Hippocampal formation (tissue), 2 donors: ENCODE measurements at regions not wholly inside any gene's neighbourhood (a gene's known extent, or its start where the extent isn't known, plus 50 kb on each side); places are given as distances from the start of the nearest gene placed in this dataset.

Source experiments
- DNase-seq, 2 donors: peaks; one replicate each; lab custom pipeline; 2025; lab: John Stamatoyannopoulos, UW

- no peak for DNase-seq
Measured at GRCh38 chr10:64209561-64209960, 688.4 kb downstream of the REEP3 start.

- DNase-seq = no peak
Measured at GRCh38 chr10:64210211-64210610, 689.0 kb downstream of the REEP3 start.

- no peak for DNase-seq
Measured at GRCh38 chr10:64211466-64211865, 690.3 kb downstream of the REEP3 start.

GRCh38 chr10:64215088-64215487 is 693.9 kb downstream of the REEP3 start:
- no peak for DNase-seq

GRCh38 chr10:64219271-64220025 is 698.2 kb downstream of the REEP3 start:
- no peak for DNase-seq

GRCh38 chr10:64234489-64234888 is 713.3 kb downstream of the REEP3 start:
- no peak for DNase-seq

- no peak for DNase-seq
Measured at GRCh38 chr10:64257704-64258103, 736.5 kb downstream of the REEP3 start.

- DNase-seq = no peak
Measured at GRCh38 chr10:64261092-64261491, 739.9 kb downstream of the REEP3 start.

GRCh38 chr10:64261676-64262075 is 740.5 kb downstream of the REEP3 start:
- DNase-seq = no peak

GRCh38 chr10:64265961-64266360 is 744.8 kb downstream of the REEP3 start:
- DNase-seq = no peak

- DNase-seq = no peak
Measured at GRCh38 chr10:64271508-64271907, 750.3 kb downstream of the REEP3 start.

- DNase-seq = no peak
Measured at GRCh38 chr10:64271983-64272382, 750.8 kb downstream of the REEP3 start.

GRCh38 chr10:64275001-64275400 is 753.8 kb downstream of the REEP3 start:
- DNase-seq = no peak

GRCh38 chr10:64275774-64276173 is 754.6 kb downstream of the REEP3 start:
- no peak for DNase-seq

- peak in 1 of 2 donors; percentile 20 for DNase-seq
Measured at GRCh38 chr10:64277536-64277935, 756.3 kb downstream of the REEP3 start.

- peak in 1 of 2 donors; percentile 47 for DNase-seq
Measured at GRCh38 chr10:64283621-64284020, 762.4 kb downstream of the REEP3 start.

GRCh38 chr10:64286533-64286932 is 765.3 kb downstream of the REEP3 start:
- peak; percentile 39 to 72 for DNase-seq

- peak in 1 of 2 donors; percentile 44 for DNase-seq
Measured at GRCh38 chr10:64288404-64288803, 767.2 kb downstream of the REEP3 start.

GRCh38 chr10:64303566-64303965 is 782.4 kb downstream of the REEP3 start:
- DNase-seq = no peak

GRCh38 chr10:64306729-64307327 is 785.6 kb downstream of the REEP3 start:
- DNase-seq = no peak

GRCh38 chr10:64312876-64313275 is 791.7 kb downstream of the REEP3 start:
- no peak for DNase-seq

GRCh38 chr10:64313967-64314366 is 792.8 kb downstream of the REEP3 start:
- no peak for DNase-seq

- DNase-seq = no peak
Measured at GRCh38 chr10:64316416-64316815, 795.2 kb downstream of the REEP3 start.

GRCh38 chr10:64316833-64317232 is 795.6 kb downstream of the REEP3 start:
- no peak for DNase-seq
